Left lung (tissue), 4 donors: ENCODE measurements at regions not wholly inside any gene's neighbourhood (a gene's known extent, or its start where the extent isn't known, plus 50 kb on each side); places are given as distances from the start of the nearest gene placed in this dataset.
A peak's percentile ranks its signal among the peaks of the same experiment; 100 is the strongest.

ENCODE experiments used
- ATAC-seq: fragments of 200-7000 bp; cut with Tn5 transposase; one replicate; pipeline ENCODE4 v1.9.1; 2020; ENCODE audit warnings: moderate library complexity
- DNase-seq, 4 donors: peaks; one replicate each; pipeline ENCODE4 v3.0.0-alpha.2; 2013 to 2020
- H3K27ac ChIP-seq, 2 donors: fragments of 200-600 bp; sonication (generic) in 1 of 2; one replicate each; pipeline versions ENCODE4 v1.5.0 to v1.8.0; 2020 to 2021
- H3K27me3 ChIP-seq, 2 donors: fragments of 200-600 bp; sonication (generic) in 1 of 2; one replicate each; pipeline versions ENCODE4 v1.5.0 to v1.8.0; 2020 to 2021
- H3K36me3 ChIP-seq, 2 donors: fragments of 200-600 bp; sonication (generic) in 1 of 2; one replicate each; pipeline versions ENCODE4 v1.5.0 to v1.8.0; 2020 to 2021
- H3K4me1 ChIP-seq, 2 donors: fragments of 200-600 bp; one replicate each; pipeline ENCODE4 v1.8.0; 2021
- H3K4me3 ChIP-seq, 2 donors: fragments of 200-600 bp; sonication (generic) in 1 of 2; one replicate each; pipeline versions ENCODE4 v1.5.0 to v1.8.0; 2020 to 2021; ENCODE audit warnings: mild to moderate bottlenecking in 1 of 2
- H3K9me3 ChIP-seq, 2 donors: fragments of 200-600 bp; sonication (generic) in 1 of 2; one replicate each; pipeline versions ENCODE4 v1.5.0 to v1.8.0; 2020 to 2021
- CTCF ChIP-seq, 2 donors: fragments of 200-600 bp; sonication (generic) in 1 of 2; IDR thresholded peaks; one replicate each; pipeline versions ENCODE4 v1.5.0 to v1.8.0; 2021; ENCODE audit warnings: antibody characterized with exemption in 2 of 2
- intact Hi-C, 2 donors: fragments of 100-400 bp; cut with DNase I; formaldehyde crosslinking; loops; one replicate each; pipeline versions ENCODE4 v1.11.2 to v1.14.2; 2022
- donor health status: DM: no; HTN: yes; CAD: no.
- donor health status: DM: no; HTN: no; CAD: no.

DNA sequence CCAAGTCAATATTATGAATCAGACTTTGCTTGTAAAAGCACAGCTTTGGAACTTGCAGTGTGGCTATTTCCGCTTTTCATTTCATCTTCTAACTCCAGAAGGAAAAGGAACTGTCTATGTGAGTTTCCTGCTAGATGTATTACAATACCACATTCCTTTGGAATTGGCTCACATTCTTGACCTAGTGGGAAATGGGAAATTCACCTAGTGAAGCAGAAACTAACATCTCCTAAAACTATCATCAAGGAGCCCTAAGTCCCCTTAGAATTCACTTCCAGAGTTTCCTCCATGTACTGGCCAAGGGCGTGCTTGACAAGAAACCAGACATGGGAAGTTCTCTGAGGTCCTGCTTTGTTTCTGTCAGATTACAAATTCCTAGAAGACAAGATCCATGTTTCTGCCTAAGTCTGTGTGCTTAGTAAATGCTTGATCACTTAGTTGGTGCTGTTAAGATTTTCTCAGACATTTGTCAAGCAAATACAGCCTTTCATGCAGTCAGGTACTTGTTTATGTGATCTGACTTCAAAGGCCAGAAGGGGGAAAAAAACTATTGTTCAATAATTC is 275.7 kb upstream of the FN1 start:
- H3K9me3 ChIP-seq, result no peaks in the 10 kb centered on the region
- no peak for TF ChIP-seq CTCF (IDR thresholded peaks at IDR 0.05)
- ATAC-seq (peak; percentile 37), DNase-seq (no peak)
- no peak overlapping the region for H3K4me3 ChIP-seq
- no peaks in the 10 kb centered on the region for H3K27me3 ChIP-seq
- intact Hi-C loops, result no loop called here
- H3K36me3 ChIP-seq, result no peaks in the 10 kb centered on the region
- H3K27ac ChIP-seq, result peak overlapping the region; percentile 60 to 66
- peaks cover 31 to 41% of the 10 kb centered on the region in 2 donors for H3K4me1 ChIP-seq

DNA sequence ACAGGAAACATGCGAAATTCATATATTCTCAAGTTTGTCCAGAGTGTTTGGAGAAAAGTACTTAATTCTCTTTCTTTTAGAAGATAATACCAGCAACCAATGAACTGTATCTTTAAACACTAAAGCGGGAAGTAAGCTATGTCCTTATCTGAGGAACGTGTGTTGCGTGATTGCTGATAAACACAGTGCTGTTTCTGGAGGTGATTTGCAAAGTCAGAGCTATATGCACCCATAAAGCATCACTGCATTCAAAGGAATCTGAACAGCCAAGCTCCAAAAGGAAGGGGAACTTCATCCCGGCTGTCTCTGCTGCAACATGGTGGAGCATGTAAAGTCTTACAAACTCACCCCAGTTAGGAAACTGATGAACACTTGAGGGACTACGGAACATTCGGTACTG is 271.7 kb upstream of the FN1 start:
- ATAC-seq (no peak), DNase-seq (no peak)
- Histone ChIP-seq H3K36me3 (no peaks in the 10 kb centered on the region), H3K27ac (no peak overlapping the region), H3K4me3 (no peak overlapping the region), H3K27me3 (no peaks in the 10 kb centered on the region), H3K9me3 (no peaks in the 10 kb centered on the region), H3K4me1 (peaks cover 25 to 30% of the 10 kb centered on the region in 2 donors)
- TF ChIP-seq CTCF (IDR thresholded peaks at IDR 0.05), result no peak
- intact Hi-C loops, result no loop called here

DNA sequence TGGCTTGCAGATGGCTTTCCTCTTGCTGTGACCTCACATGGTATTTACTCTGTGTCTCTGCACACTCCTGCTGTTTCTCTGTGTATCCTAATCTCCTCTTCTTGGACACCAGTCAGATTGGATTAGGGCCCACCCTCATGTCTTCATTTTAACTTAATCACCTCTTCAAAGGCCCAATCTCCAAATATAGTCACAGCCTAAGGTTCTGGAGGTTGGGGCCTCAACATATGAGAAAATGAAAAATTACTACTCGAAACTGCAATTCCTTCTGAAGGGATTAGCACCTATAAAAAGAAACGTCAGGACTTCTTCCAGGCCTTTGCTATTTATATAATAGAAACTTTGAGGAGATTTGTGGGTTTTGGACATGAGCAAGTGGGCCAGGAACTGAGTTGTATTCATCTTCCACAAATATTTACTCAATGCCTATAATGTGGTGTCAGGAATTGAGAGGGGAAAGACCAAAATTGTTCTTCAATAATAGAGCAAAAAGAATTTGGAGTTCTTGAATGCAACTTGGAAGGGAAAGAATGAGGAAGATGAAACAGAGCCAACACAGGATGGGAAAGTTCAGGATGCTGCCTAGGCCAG is 270.0 kb upstream of the FN1 start:
- H3K27ac ChIP-seq, result no peak overlapping the region
- no peaks in the 10 kb centered on the region for H3K27me3 ChIP-seq
- no peak for TF ChIP-seq CTCF (IDR thresholded peaks at IDR 0.05)
- no peaks in the 10 kb centered on the region for H3K9me3 ChIP-seq
- DNase-seq (peak in 2 of 4 donors; percentile 84 to 89), ATAC-seq (peak; percentile 28)
- no peak overlapping the region for H3K4me3 ChIP-seq
- H3K4me1 ChIP-seq, result peaks cover 8 to 13% of the 10 kb centered on the region in 2 donors
- no peaks in the 10 kb centered on the region for H3K36me3 ChIP-seq
- intact Hi-C loops, result no loop called here

GRCh38 chr2:215705281-215705680 is 269.4 kb upstream of the FN1 start:
- no peak for DNase-seq
- H3K4me1 ChIP-seq, result peaks cover 6 to 13% of the 10 kb centered on the region in 2 donors
- TF ChIP-seq CTCF (IDR thresholded peaks at IDR 0.05), result no peak
- no peaks in the 10 kb centered on the region for H3K36me3 ChIP-seq
- H3K9me3 ChIP-seq, result no peaks in the 10 kb centered on the region
- H3K27ac ChIP-seq, result no peak overlapping the region
- H3K27me3 ChIP-seq, result no peaks in the 10 kb centered on the region
- H3K4me3 ChIP-seq, result no peak overlapping the region
- no peak for ATAC-seq
- intact Hi-C loops, result no loop called here

DNA sequence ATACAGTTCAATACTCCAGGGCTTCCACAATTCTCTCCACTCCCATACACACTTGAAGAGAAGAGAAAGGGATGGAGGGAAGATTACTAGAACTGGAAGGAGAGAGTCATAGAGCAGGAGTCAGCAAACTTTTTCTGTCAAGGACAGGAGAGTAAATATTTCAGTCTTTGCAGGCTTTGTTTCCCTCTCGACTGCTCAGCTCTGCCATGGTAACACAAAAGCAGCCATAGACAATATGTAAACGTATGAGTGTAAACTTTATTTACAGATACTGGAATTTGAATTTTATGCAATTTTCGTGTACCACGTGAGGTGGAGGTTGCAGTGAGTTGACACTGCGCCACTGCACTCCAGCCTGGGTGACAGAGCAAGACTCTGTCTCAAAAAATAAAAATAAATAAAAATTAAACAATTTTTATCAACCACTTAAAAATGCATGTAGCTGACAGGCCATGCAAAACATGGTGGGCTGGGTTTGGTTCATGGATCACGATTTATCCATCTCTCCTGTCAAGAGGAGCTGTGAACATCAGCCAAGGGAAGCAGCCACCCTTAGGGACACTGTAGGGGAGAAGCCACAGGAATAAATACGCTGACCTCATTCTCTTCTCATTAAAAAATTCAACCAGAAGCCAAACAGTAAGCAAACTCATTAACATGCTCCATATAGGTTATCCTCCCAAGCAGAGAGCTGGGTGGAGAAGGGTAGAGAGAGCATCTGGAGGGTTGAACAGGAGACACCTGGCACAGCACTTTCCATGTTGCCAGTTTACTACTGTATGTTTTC is 266.4 kb upstream of the FN1 start:
- DNase-seq (peak in 1 of 4 donors; percentile 25), ATAC-seq (peak; percentile 50)
- Histone ChIP-seq H3K27me3 (no peaks in the 10 kb centered on the region), H3K9me3 (no peaks in the 10 kb centered on the region), H3K36me3 (no peaks in the 10 kb centered on the region), H3K27ac (no peak overlapping the region), H3K4me3 (no peak overlapping the region), H3K4me1 (peaks cover 6 to 19% of the 10 kb centered on the region in 2 donors)
- TF ChIP-seq CTCF (IDR thresholded peaks at IDR 0.05), result no peak
- intact Hi-C loops, result no loop called here
